B cell (primary cell): ENCODE measurements at regions not wholly inside any gene's neighbourhood (a gene's known extent, or its start where the extent isn't known, plus 50 kb on each side); places are given as distances from the start of the nearest gene placed in this dataset.

Experiments used
- ATAC-seq: fragments of 200-7000 bp; cut with Tn5 transposase; one replicate; pipeline ENCODE4 v1.10.0; 2021; ENCODE audit warnings: low read depth, mild to moderate bottlenecking, moderate number of reproducible peaks, moderate library complexity
- CTCF ChIA-PET: fragments of 350-600 bp; sonication (Branson Sonifier 250); formaldehyde crosslinking; loops from one replicate; lab custom pipeline; 2021; ENCODE audit warnings: antibody characterized with exemption, inconsistent platforms; lab: Charles Lee
- POLR2A ChIA-PET: fragments of 350-600 bp; sonication (Branson Sonifier 250); formaldehyde crosslinking; loops from one replicate; lab custom pipeline; 2021; ENCODE audit warnings: antibody characterized with exemption; lab: Charles Lee
- DNase-seq: peaks from one replicate; pipeline ENCODE4 v3.0.0; 2013
- H2AFZ ChIP-seq: 2 replicates; pipeline ENCODE4 v1.6.1; 2012; ENCODE audit warnings: mild to moderate bottlenecking, low read depth, low read length; ENCODE audit not compliant: insufficient read depth, poor library complexity, severe bottlenecking
- H3K27ac ChIP-seq, 2 donors: 1 replicate in 1 of 2; 2 replicates in 1 of 2; pipeline ENCODE4 v1.5.1; 2012 to 2013; ENCODE audit warnings: low read length in 2 of 2, mild to moderate bottlenecking in 2 of 2, moderate library complexity in 1 of 2
- H3K27me3 ChIP-seq, 4 experiments: fragments of 200-600 bp in 1 of 4; sonication (generic) in 1 of 4; replicated peaks in 1 of 4; 1 replicate in 2 of 4; 2 replicates in 2 of 4; pipeline versions ENCODE4 v1.6.1 to v1.7.0; 2013 to 2016; ENCODE audit warnings: low read length in 3 of 4, mild to moderate bottlenecking in 2 of 4, mixed read lengths in 1 of 4, moderate library complexity in 1 of 4; ENCODE audit not compliant: insufficient read depth in 4 of 4, control insufficient read depth in 3 of 4; ENCODE audit errors: control extremely low read depth in 1 of 4
- H3K36me3 ChIP-seq, 2 experiments: replicated peaks in 1 of 2; 1 replicate in 1 of 2; 2 replicates in 1 of 2; pipeline versions ENCODE4 v1.6.1 to v1.7.1; 2013; ENCODE audit warnings: low read length in 1 of 2; ENCODE audit not compliant: insufficient read depth in 2 of 2, control insufficient read depth in 1 of 2; ENCODE audit errors: control extremely low read depth in 1 of 2, extremely low read depth in 1 of 2
- H3K4me1 ChIP-seq, 2 donors: fragments of 200-600 bp in 1 of 2; sonication (generic) in 1 of 2; 1 replicate in 1 of 2; 2 replicates in 1 of 2; pipeline versions ENCODE4 v1.5.1 to v1.6.1; 2013 to 2017; ENCODE audit warnings: low read length in 2 of 2; ENCODE audit not compliant: control insufficient read depth in 2 of 2, insufficient read depth in 2 of 2
- H3K4me2 ChIP-seq: replicated peaks from 2 replicates; pipeline ENCODE3; 2012; ENCODE audit warnings: mild to moderate bottlenecking, low read depth, low read length; ENCODE audit not compliant: poor library complexity, severe bottlenecking
- H3K4me3 ChIP-seq, 5 experiments: fragments of 200-600 bp in 1 of 5; sonication (generic) in 1 of 5; 1 replicate in 3 of 5; 2 replicates in 2 of 5; pipeline versions ENCODE4 v1.5.1 to v1.7.0; 2011 to 2016; ENCODE audit warnings: low read length in 4 of 5, mild to moderate bottlenecking in 4 of 5, low read depth in 2 of 5, control low read depth in 1 of 5, moderate library complexity in 1 of 5; ENCODE audit not compliant: insufficient read depth in 1 of 5; ENCODE audit errors: control extremely low read depth in 1 of 5, extremely low read depth in 1 of 5
- H3K79me2 ChIP-seq: fragments of 200-600 bp; sonication (generic); one replicate; pipeline ENCODE4 v1.6.0; 2016; ENCODE audit warnings: low read length; ENCODE audit not compliant: control insufficient read depth, insufficient read depth
- H3K9ac ChIP-seq: fragments of 200-600 bp; sonication (generic); 2 replicates; pipeline ENCODE4 v1.6.1; 2017; ENCODE audit warnings: mild to moderate bottlenecking, low read length, moderate library complexity
- H3K9me3 ChIP-seq, 3 donors: one replicate each; pipeline versions ENCODE4 v1.6.1 to v1.7.1; 2013; ENCODE audit warnings: low read length in 2 of 3; ENCODE audit not compliant: control insufficient read depth in 2 of 3, insufficient read depth in 1 of 3; ENCODE audit errors: control extremely low read depth in 1 of 3
- H4K20me1 ChIP-seq: 2 replicates; pipeline ENCODE4 v1.6.0; 2012; ENCODE audit warnings: mild to moderate bottlenecking, low read length; ENCODE audit not compliant: insufficient read depth, control insufficient read depth, poor library complexity, severe bottlenecking
- H3K27ac Mint-ChIP-seq: one replicate; pipeline ENCODE4 v1.8.0; 2021; ENCODE audit warnings: mixed read lengths
- H3K27me3 Mint-ChIP-seq: one replicate; pipeline ENCODE4 v1.8.0; 2021; ENCODE audit warnings: mixed read lengths
- H3K4me1 Mint-ChIP-seq: one replicate; pipeline ENCODE4 v1.8.0; 2021; ENCODE audit warnings: mixed read lengths
- H3K4me3 Mint-ChIP-seq: one replicate; pipeline ENCODE4 v1.8.0; 2021; ENCODE audit warnings: mixed read lengths
- H3K9me3 Mint-ChIP-seq: one replicate; pipeline ENCODE4 v1.8.0; 2022; ENCODE audit warnings: mixed read lengths; ENCODE audit not compliant: insufficient read depth
- CTCF ChIP-seq: fragments of 200-600 bp; IDR thresholded peaks from one replicate; pipeline ENCODE4 v1.8.0; 2022; ENCODE audit warnings: antibody characterized with exemption, mild to moderate bottlenecking
- EZH2 ChIP-seq: IDR thresholded peaks from 2 replicates; pipeline ENCODE4 v1.6.1; 2012; ENCODE audit warnings: borderline replicate concordance, low read depth, mild to moderate bottlenecking, moderate library complexity, low read length; ENCODE audit not compliant: insufficient read depth, poor library complexity, severe bottlenecking
- WGBS: methylation state at CpG from one replicate; pipeline ENCODE4 v1.1.5; 2013; ENCODE audit warnings: missing lambda C conversion rate; ENCODE audit not compliant: insufficient coverage; 5-methylcytosine and 5-hydroxymethylcytosine counted together
- intact Hi-C: fragments of 100-400 bp; cut with micrococcal nuclease; formaldehyde crosslinking; loops from one replicate; pipeline ENCODE4 v1.10.0; 2022

GRCh38 chr10:128628252-128628651 lies 502.0 kb upstream of the MKI67 start:
- H3K27ac ChIP-seq: no peak overlapping the region
- Mint-ChIP-seq H3K4me3 (no peak overlapping the region), H3K27me3 (no peaks in the 10 kb centered on the region), H3K27ac (no peak overlapping the region), H3K9me3 (no peaks in the 10 kb centered on the region), H3K4me1 (no peaks in the 10 kb centered on the region)
- ChIA-PET CTCF (no interaction called here), POLR2A (no interaction called here)
- H3K4me1 ChIP-seq: no peaks in the 10 kb centered on the region
- H3K9me3 ChIP-seq: peaks cover 0 to 6% (median 0%) of the 10 kb centered on the region in 3 donors
- no peaks in the 10 kb centered on the region for H3K36me3 ChIP-seq
- H2AFZ ChIP-seq: no peak overlapping the region
- intact Hi-C loops: no loop called here
- H3K79me2 ChIP-seq: no peaks in the 10 kb centered on the region
- H4K20me1 ChIP-seq: no peaks in the 10 kb centered on the region
- ATAC-seq (no peak), DNase-seq (no peak)
- WGBS: 97% methylated on average over 4 of the region's 6 CpGs
- no peak overlapping the region for H3K4me3 ChIP-seq
- no peak overlapping the region for H3K4me2 ChIP-seq
- no peak for TF ChIP-seq CTCF
- TF ChIP-seq EZH2: no peak
- no peak overlapping the region for H3K9ac ChIP-seq
- no peaks in the 10 kb centered on the region for H3K27me3 ChIP-seq

- no peak overlapping the region for H3K9ac ChIP-seq
- H3K4me1 ChIP-seq: no peaks in the 10 kb centered on the region
- Mint-ChIP-seq H3K27ac (no peak overlapping the region), H3K4me1 (no peaks in the 10 kb centered on the region), H3K9me3 (no peaks in the 10 kb centered on the region), H3K4me3 (no peak overlapping the region), H3K27me3 (no peaks in the 10 kb centered on the region)
- WGBS: 84% methylated on average over 11 of the region's 17 CpGs
- H3K79me2 ChIP-seq: no peaks in the 10 kb centered on the region
- no peak overlapping the region for H3K4me3 ChIP-seq
- H3K27me3 ChIP-seq: no peaks in the 10 kb centered on the region
- DNase-seq (no peak), ATAC-seq (no peak)
- H4K20me1 ChIP-seq: no peaks in the 10 kb centered on the region
- no peak overlapping the region for H3K27ac ChIP-seq
- POLR2A ChIA-PET: no interaction called here
- no peaks in the 10 kb centered on the region for H3K36me3 ChIP-seq
- H3K9me3 ChIP-seq: peaks cover 0 to 4% (median 0%) of the 10 kb centered on the region in 3 donors
- CTCF ChIA-PET: no interaction called here
- intact Hi-C loops: no loop called here
- no peak overlapping the region for H3K4me2 ChIP-seq
- H2AFZ ChIP-seq: no peak overlapping the region
- TF ChIP-seq CTCF (no peak), EZH2 (no peak)
These were observed 503.2 kb upstream of the MKI67 start for GRCh38 chr10:128629111-128630096.
